ENCODE measurements at regions not wholly inside any gene's neighbourhood (a gene's known extent, or its start where the extent isn't known, plus 50 kb on each side); places are given as distances from the start of the nearest gene placed in this dataset.

DNA sequence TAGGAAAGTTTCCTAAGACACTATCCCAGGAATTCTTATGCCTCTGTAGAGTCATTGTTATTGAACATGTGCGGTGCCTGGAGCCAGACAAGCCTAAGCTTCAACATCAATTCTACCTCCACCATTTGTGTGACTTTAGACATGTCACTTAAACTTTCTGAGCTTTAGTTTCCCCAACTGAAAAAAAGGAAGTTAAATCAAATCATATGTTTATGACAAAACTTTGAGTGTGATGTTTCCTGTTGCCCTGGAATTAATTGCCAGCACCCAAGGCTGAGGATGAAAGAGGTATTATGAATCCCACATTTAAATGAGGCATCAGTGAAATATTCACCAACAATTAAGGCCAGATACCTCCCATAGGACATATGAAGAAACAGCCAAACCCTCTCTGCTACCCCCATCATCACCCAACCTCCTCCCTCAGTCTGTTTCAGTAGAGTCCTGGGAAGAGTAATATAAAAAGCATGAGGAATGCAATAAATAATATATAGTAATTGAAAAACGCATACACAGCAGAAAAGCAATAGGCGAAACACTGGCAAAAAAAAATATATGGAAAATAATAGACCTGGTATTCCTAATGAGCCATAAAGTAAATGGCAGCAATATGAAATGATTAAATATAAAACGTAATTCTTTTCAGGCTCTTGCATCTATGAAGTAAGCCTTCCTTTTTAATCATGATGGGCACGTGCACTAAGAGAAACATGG, 182.0 kb upstream of the DCN start:
- H3K27me3 Mint-ChIP-seq = peaks cover 6% of the 10 kb centered on the region
- POLR2A ChIA-PET = interaction anchor here (0.6 kb wide), 1 partner anchor 1237 kb away, joined by 5 read pairs; no protein-coding TSS in a partner anchor
- CTCF ChIA-PET = interaction anchor here (1.2 to 2.7 kb wide), 4 partner anchors 8 to 1285 kb away, joined by 3 to 19 read pairs (median 5); no protein-coding TSS in a partner anchor

DNA sequence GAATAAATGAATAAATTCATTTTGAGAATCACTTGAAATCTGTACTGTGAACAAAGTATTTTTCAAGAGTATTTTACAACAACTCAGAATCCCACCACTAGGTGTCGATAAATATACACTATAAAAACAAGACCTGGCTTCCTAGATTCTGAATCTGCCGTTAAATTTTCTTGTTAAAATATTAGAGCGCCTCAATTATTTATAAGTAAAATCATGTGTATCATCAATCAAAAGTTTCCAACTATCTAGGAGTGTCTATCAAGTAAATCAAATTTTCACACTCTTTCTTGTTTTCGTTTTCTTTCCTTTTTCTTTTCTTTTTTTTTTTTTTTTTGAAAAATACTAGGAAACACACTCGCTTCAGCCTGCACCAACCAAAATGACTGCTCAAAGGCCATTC, 179.2 kb upstream of the DCN start:
- Histone ChIP-seq H3K4me2 (replicated peaks; ENCODE audit: low read depth, low read length, poor library complexity, severe bottlenecking) (no peak overlapping the region), H3K9me3 (ENCODE audit: control extremely low read depth in 1 of 3, control insufficient read depth in 2 of 3, insufficient read depth in 1 of 3, low read length in 2 of 3) (no peaks in the 10 kb centered on the region), H3K9ac (ENCODE audit: low read length) (no peak overlapping the region), H3K27ac (ENCODE audit: low read length in 2 of 2) (no peak overlapping the region), H4K20me1 (ENCODE audit: control insufficient read depth, insufficient read depth, low read length, poor library complexity, severe bottlenecking) (no peaks in the 10 kb centered on the region), H3K79me2 (ENCODE audit: control insufficient read depth, insufficient read depth, low read length) (no peaks in the 10 kb centered on the region), H3K4me1 (ENCODE audit: control insufficient read depth in 2 of 2, insufficient read depth in 2 of 2, low read length in 2 of 2) (no peaks in the 10 kb centered on the region), H3K27me3 (replicated peaks in 1 of 4; ENCODE audit: control extremely low read depth in 1 of 4, control insufficient read depth in 3 of 4, insufficient read depth in 4 of 4, low read length in 3 of 4) (no peaks in the 10 kb centered on the region), H2AFZ (ENCODE audit: insufficient read depth, low read depth, low read length, poor library complexity, severe bottlenecking) (no peak overlapping the region), H3K4me3 (ENCODE audit: control extremely low read depth in 1 of 5, extremely low read depth in 1 of 5, insufficient read depth in 1 of 5, low read depth in 2 of 5, low read length in 4 of 5) (no peak overlapping the region), H3K36me3 (replicated peaks in 1 of 2; ENCODE audit: control extremely low read depth in 1 of 2, control insufficient read depth in 1 of 2, extremely low read depth in 1 of 2, insufficient read depth in 2 of 2, low read length in 1 of 2) (no peaks in the 10 kb centered on the region)
- Mint-ChIP-seq H3K27ac (no peak overlapping the region), H3K4me1 (peaks cover 7% of the 10 kb centered on the region), H3K27me3 (peaks cover 10% of the 10 kb centered on the region), H3K9me3 (ENCODE audit: insufficient read depth) (no peaks in the 10 kb centered on the region), H3K4me3 (no peak overlapping the region)
- intact Hi-C loops (cut with micrococcal nuclease) = loop anchor here (1.0 to 10.0 kb wide), 3 partner anchors 1208 to 1423 kb away; no protein-coding TSS in a partner anchor
- WGBS (ENCODE audit: insufficient coverage) = 89% methylated on average over 2 of the region's 5 CpGs
- ATAC-seq (ENCODE audit: low read depth) = no peak
- DNase-seq = peak; percentile 56
- CTCF ChIA-PET = interaction anchor here (0.7 to 1.9 kb wide), 10 partner anchors 12 to 1293 kb away, joined by 3 to 8 read pairs (median 4); no protein-coding TSS in a partner anchor
- POLR2A ChIA-PET = no interaction called here
- no peak for TF ChIP-seq EZH2 (IDR thresholded peaks at IDR 0.05; ENCODE audit: borderline replicate concordance, insufficient read depth, low read depth, low read length, poor library complexity, severe bottlenecking)
- TF ChIP-seq, protein P1, sequence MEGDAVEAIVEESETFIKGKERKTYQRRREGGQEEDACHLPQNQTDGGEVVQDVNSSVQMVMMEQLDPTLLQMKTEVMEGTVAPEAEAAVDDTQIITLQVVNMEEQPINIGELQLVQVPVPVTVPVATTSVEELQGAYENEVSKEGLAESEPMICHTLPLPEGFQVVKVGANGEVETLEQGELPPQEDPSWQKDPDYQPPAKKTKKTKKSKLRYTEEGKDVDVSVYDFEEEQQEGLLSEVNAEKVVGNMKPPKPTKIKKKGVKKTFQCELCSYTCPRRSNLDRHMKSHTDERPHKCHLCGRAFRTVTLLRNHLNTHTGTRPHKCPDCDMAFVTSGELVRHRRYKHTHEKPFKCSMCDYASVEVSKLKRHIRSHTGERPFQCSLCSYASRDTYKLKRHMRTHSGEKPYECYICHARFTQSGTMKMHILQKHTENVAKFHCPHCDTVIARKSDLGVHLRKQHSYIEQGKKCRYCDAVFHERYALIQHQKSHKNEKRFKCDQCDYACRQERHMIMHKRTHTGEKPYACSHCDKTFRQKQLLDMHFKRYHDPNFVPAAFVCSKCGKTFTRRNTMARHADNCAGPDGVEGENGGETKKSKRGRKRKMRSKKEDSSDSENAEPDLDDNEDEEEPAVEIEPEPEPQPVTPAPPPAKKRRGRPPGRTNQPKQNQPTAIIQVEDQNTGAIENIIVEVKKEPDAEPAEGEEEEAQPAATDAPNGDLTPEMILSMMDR (IDR thresholded peaks at IDR 0.05) = peak; percentile 75

More for the DNA sequence above, 182.0 kb upstream of the DCN start:
- Histone ChIP-seq H3K27ac (ENCODE audit: low read length in 2 of 2) (no peak overlapping the region), H3K27me3 (replicated peaks in 1 of 4; ENCODE audit: control extremely low read depth in 1 of 4, control insufficient read depth in 3 of 4, insufficient read depth in 4 of 4, low read length in 3 of 4) (no peaks in the 10 kb centered on the region), H3K4me2 (replicated peaks; ENCODE audit: low read depth, low read length, poor library complexity, severe bottlenecking) (no peak overlapping the region), H3K79me2 (ENCODE audit: control insufficient read depth, insufficient read depth, low read length) (no peaks in the 10 kb centered on the region), H3K4me1 (ENCODE audit: control insufficient read depth in 2 of 2, insufficient read depth in 2 of 2, low read length in 2 of 2) (no peaks in the 10 kb centered on the region), H3K9ac (ENCODE audit: low read length) (no peak overlapping the region), H3K9me3 (ENCODE audit: control extremely low read depth in 1 of 3, control insufficient read depth in 2 of 3, insufficient read depth in 1 of 3, low read length in 2 of 3) (no peaks in the 10 kb centered on the region), H4K20me1 (ENCODE audit: control insufficient read depth, insufficient read depth, low read length, poor library complexity, severe bottlenecking) (no peaks in the 10 kb centered on the region), H3K4me3 (ENCODE audit: control extremely low read depth in 1 of 5, extremely low read depth in 1 of 5, insufficient read depth in 1 of 5, low read depth in 2 of 5, low read length in 4 of 5) (no peak overlapping the region), H3K36me3 (replicated peaks in 1 of 2; ENCODE audit: control extremely low read depth in 1 of 2, control insufficient read depth in 1 of 2, extremely low read depth in 1 of 2, insufficient read depth in 2 of 2, low read length in 1 of 2) (no peaks in the 10 kb centered on the region), H2AFZ (ENCODE audit: insufficient read depth, low read depth, low read length, poor library complexity, severe bottlenecking) (no peak overlapping the region)
- H3K27ac Mint-ChIP-seq = no peak overlapping the region
- DNase-seq (no peak), ATAC-seq (ENCODE audit: low read depth) (no peak)
- WGBS (ENCODE audit: insufficient coverage) = 20% methylated on average over 1 of the region's 5 CpGs
- peaks cover 7% of the 10 kb centered on the region for H3K4me1 Mint-ChIP-seq
- TF ChIP-seq EZH2 (IDR thresholded peaks at IDR 0.05; ENCODE audit: borderline replicate concordance, insufficient read depth, low read depth, low read length, poor library complexity, severe bottlenecking) = no peak
- TF ChIP-seq, protein P1 (IDR thresholded peaks at IDR 0.05) = no peak
- H3K9me3 Mint-ChIP-seq (ENCODE audit: insufficient read depth) = no peaks in the 10 kb centered on the region
- intact Hi-C loops (cut with micrococcal nuclease) = loop anchor here (10.0 kb wide), 1 partner anchor 1420 kb away; no protein-coding TSS in a partner anchor
- H3K4me3 Mint-ChIP-seq = no peak overlapping the region
